ENCODE measurements at regions not wholly inside any gene's neighbourhood (a gene's known extent, or its start where the extent isn't known, plus 50 kb on each side); places are given as distances from the start of the nearest gene placed in this dataset.

DNA sequence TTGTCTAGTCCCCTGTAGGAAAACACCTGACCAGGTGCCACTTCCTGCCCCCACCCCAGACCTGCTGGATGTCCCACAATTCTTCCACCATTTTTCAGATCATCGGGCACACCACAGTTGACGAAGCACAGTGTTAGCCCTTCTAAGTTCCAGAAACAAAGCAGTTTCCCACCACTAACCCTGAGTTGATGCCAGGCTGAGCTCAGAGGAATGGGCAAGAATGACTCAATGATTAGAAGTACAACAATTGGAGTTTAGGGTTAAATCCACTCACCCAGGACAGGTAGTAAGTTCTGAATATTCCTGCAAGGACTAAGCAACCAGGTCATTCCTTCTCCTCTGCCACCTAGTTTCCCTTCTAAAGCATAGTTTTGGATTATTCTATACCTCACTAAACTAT is 979.8 kb downstream of the BCL11B start:
- Histone ChIP-seq H3K27ac (no peak overlapping the region), H3K27me3 (peaks cover 4% of the 10 kb centered on the region), H3K4me1 (peaks cover 15% of the 10 kb centered on the region), H3K9me3 (no peaks in the 10 kb centered on the region), H3K4me3 (no peak overlapping the region), H3K36me3 (no peaks in the 10 kb centered on the region)
- TF ChIP-seq POLR2AphosphoS5 (IDR thresholded peaks at IDR 0.05) (no peak), CTCF (IDR thresholded peaks at IDR 0.05) (no peak), POLR2A (IDR thresholded peaks at IDR 0.05) (no peak)
- no peak for DNase-seq (ENCODE audit: low spot score in 2 of 2)
- 92% methylated on average over 2 of the region's 2 CpGs for WGBS

DNA sequence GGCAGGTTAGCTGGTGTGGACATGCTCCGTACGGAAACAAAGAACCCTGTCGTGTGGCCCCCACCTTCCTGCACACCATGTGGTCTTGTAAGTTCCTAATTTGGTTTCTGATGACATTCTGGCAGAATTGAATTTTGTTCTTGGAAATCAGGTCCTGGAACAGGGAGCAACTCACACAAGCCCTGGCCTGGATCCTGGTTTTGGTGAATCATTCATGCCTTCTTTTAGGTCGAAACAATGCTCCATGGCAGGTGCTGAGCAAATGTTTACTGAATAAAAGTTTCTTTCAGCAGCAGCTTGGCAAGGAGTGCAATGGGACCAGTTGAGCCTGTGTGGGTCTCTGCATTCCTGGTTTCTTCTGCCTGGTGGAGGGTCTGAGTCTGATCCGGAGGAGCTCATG is 978.4 kb downstream of the BCL11B start:
- no peak for DNase-seq (ENCODE audit: low spot score in 2 of 2)

DNA sequence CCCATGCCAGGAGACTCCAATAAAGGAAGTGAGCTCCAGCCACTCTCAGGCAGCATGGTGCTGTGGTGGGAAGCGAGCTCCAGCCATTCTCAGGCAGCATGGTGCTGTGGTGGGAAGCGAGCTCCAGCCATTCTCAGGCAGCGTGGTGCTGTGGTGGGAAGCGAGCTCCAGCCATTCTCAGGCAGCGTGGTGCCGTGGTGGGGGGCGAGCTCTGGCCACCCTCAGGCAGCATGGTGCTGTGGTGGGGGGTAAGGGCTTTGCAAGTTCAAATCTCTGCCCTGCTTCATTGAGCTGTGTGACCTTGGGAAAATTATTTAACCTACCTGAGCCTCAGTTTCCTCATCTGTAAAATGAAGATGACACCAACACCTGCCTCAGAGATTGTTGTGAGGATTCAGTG is 975.1 kb downstream of the BCL11B start:
- H3K27ac ChIP-seq = no peak overlapping the region
- peaks cover 4% of the 10 kb centered on the region for H3K27me3 ChIP-seq
- no peaks in the 10 kb centered on the region for H3K9me3 ChIP-seq
- TF ChIP-seq POLR2AphosphoS5 (IDR thresholded peaks at IDR 0.05) (no peak), EP300 (IDR thresholded peaks at IDR 0.05) (no peak), CTCF (IDR thresholded peaks at IDR 0.05) (no peak), POLR2A (IDR thresholded peaks at IDR 0.05) (no peak)
- DNase-seq (ENCODE audit: low spot score in 2 of 2) = no peak
- H3K4me1 ChIP-seq = peaks cover 15% of the 10 kb centered on the region
- WGBS = 77% methylated on average over 7 of the region's 7 CpGs
- no peak overlapping the region for H3K4me3 ChIP-seq
- no peaks in the 10 kb centered on the region for H3K36me3 ChIP-seq

More for the DNA sequence above, 978.4 kb downstream of the BCL11B start:
- H3K27ac ChIP-seq = no peak overlapping the region
- H3K36me3 ChIP-seq = no peaks in the 10 kb centered on the region
- no peak overlapping the region for H3K4me3 ChIP-seq
- TF ChIP-seq CTCF (IDR thresholded peaks at IDR 0.05) (no peak), POLR2A (IDR thresholded peaks at IDR 0.05) (no peak), EP300 (IDR thresholded peaks at IDR 0.05) (no peak), POLR2AphosphoS5 (IDR thresholded peaks at IDR 0.05) (no peak)
- H3K4me1 ChIP-seq = peaks cover 15% of the 10 kb centered on the region
- WGBS = 42% methylated on average over 4 of the region's 5 CpGs
- peaks cover 4% of the 10 kb centered on the region for H3K27me3 ChIP-seq
- H3K9me3 ChIP-seq = no peaks in the 10 kb centered on the region

GRCh38 chr14:98297567-98297966 is 974.4 kb downstream of the BCL11B start:
- Histone ChIP-seq H3K4me3 (no peak overlapping the region), H3K9me3 (no peaks in the 10 kb centered on the region), H3K36me3 (no peaks in the 10 kb centered on the region), H3K4me1 (peaks cover 15% of the 10 kb centered on the region), H3K27ac (no peak overlapping the region), H3K27me3 (peaks cover 4% of the 10 kb centered on the region)
- 94% methylated on average over 7 of the region's 7 CpGs for WGBS
- no peak for DNase-seq (ENCODE audit: low spot score in 2 of 2)
- no peak for TF ChIP-seq POLR2AphosphoS5 (IDR thresholded peaks at IDR 0.05)
- no peak for TF ChIP-seq CTCF (IDR thresholded peaks at IDR 0.05)
- no peak for TF ChIP-seq POLR2A (IDR thresholded peaks at IDR 0.05)
- TF ChIP-seq EP300 (IDR thresholded peaks at IDR 0.05) = no peak

- WGBS = 89% methylated on average over 8 of the region's 8 CpGs
- Histone ChIP-seq H3K9me3 (no peaks in the 10 kb centered on the region), H3K36me3 (no peaks in the 10 kb centered on the region), H3K27me3 (peaks cover 4% of the 10 kb centered on the region), H3K4me3 (no peak overlapping the region), H3K27ac (no peak overlapping the region), H3K4me1 (peaks cover 6% of the 10 kb centered on the region)
- TF ChIP-seq POLR2A (IDR thresholded peaks at IDR 0.05) (no peak), CTCF (IDR thresholded peaks at IDR 0.05) (no peak), POLR2AphosphoS5 (IDR thresholded peaks at IDR 0.05) (no peak)
- no peak for DNase-seq (ENCODE audit: low spot score in 2 of 2)
Measured at GRCh38 chr14:98298481-98299244, 973.3 kb downstream of the BCL11B start.

Data from suprapubic skin (tissue), 4 donors.